Activated naive CD4-positive, alpha-beta T cell treated with anti-CD3 and anti-CD28 coated beads, Interleukin-2, amount 50 U/mL, for 24 hours (primary cell): ENCODE measurements at regions not wholly inside any gene's neighbourhood (a gene's known extent, or its start where the extent isn't known, plus 50 kb on each side); places are given as distances from the start of the nearest gene placed in this dataset.

Experiments
- H3K27ac Mint-ChIP-seq: one replicate; pipeline ENCODE4 v1.8.0; 2021; ENCODE audit warnings: mild to moderate bottlenecking, mixed read lengths
- H3K27me3 Mint-ChIP-seq: one replicate; pipeline ENCODE4 v1.8.0; 2021; ENCODE audit warnings: mixed read lengths
- H3K36me3 Mint-ChIP-seq: one replicate; pipeline ENCODE4 v1.8.0; 2021; ENCODE audit warnings: mixed read lengths
- H3K4me1 Mint-ChIP-seq: one replicate; pipeline ENCODE4 v1.8.0; 2021; ENCODE audit warnings: mixed read lengths
- H3K4me3 Mint-ChIP-seq: one replicate; pipeline ENCODE4 v1.8.0; 2021; ENCODE audit warnings: mild to moderate bottlenecking, mixed read lengths
- H3K9me3 Mint-ChIP-seq: one replicate; pipeline ENCODE4 v1.8.0; 2021; ENCODE audit warnings: mixed read lengths

- Mint-ChIP-seq H3K4me1 (no peaks in the 10 kb centered on the region), H3K27me3 (peaks cover 4% of the 10 kb centered on the region), H3K4me3 (no peak overlapping the region), H3K9me3 (no peaks in the 10 kb centered on the region), H3K27ac (no peak overlapping the region), H3K36me3 (no peaks in the 10 kb centered on the region)
Measured at GRCh38 chr2:19750136-19750535, 151.6 kb downstream of the TTC32 start.

DNA sequence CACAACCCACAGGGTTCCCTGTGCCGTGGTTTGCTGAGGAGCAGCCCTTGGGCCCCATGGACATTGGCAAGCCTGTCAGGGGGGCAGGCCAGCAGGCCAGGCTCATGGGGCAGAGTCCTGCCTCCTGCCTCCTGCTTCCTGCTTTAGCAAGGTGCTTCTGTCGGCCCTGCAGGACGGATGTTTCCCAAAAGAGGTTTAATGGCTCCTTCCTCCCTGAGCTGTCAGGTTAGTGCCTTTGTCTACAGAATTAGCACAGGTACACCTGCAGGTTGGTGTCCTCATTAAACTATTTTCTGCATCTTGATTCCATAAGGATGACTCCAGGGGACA is 152.3 kb downstream of the TTC32 start:
- Mint-ChIP-seq H3K27ac (no peak overlapping the region), H3K4me3 (no peak overlapping the region), H3K36me3 (no peaks in the 10 kb centered on the region), H3K27me3 (peaks cover 4% of the 10 kb centered on the region), H3K9me3 (no peaks in the 10 kb centered on the region), H3K4me1 (no peaks in the 10 kb centered on the region)

DNA sequence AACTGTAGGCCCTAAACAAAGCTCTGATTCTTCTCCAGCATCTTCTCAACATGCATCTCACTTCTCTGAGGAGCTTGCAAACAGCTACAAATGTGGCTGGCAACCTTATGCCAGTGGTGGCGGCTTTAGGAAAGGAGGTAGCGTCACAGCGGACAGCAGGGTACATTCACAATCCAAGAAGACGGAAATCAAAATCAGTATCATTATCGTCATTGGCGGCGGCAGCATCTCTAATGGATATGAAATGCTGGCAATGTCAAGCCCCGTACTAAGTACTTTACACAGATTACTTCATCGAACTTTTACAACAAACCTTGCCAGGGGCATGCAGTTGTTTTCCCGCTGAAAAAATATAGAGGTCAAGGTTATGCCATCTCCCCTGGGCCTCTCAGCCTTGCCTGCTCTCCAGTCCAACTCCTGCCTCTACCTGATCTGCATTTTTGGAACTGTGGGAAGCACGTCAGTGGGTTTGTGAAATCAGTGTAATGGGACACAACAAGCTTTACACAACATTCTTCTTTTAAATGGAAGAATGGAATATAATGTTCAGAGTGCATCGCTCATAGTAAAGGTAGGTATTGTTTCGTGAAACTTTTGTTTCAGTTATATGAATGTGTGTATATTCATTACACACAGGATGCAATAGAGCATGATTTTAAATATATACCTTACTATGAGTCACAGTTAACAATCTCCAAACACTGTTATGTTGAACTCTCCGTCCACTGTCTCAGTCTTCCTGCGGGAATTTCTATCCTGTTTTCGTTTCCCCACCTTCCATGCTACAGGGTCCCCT is 152.9 kb downstream of the TTC32 start:
- Mint-ChIP-seq H3K4me1 (no peaks in the 10 kb centered on the region), H3K36me3 (no peaks in the 10 kb centered on the region), H3K9me3 (no peaks in the 10 kb centered on the region), H3K4me3 (no peak overlapping the region), H3K27ac (no peak overlapping the region), H3K27me3 (peaks cover 4% of the 10 kb centered on the region)

DNA sequence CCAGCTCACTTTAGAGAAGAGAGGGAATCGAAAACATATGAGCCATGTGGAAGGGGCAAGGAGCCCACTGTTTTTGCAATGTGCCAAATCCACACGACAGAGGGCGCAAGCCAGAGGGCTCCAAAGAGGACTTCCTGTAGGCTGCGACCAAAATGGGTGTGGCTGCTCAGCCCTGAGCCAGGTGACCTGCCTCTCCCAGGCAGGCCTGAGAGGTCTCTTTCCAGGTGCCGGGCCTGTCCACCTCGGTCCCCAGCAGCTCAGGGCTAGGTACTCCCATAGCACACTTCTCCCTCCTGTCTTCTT is 153.8 kb downstream of the TTC32 start:
- H3K4me3 Mint-ChIP-seq = no peak overlapping the region

GRCh38 chr2:19747310-19748072 is 154.3 kb downstream of the TTC32 start:
- H3K27ac Mint-ChIP-seq = no peak overlapping the region
- peaks cover 1% of the 10 kb centered on the region for H3K27me3 Mint-ChIP-seq

More for the DNA sequence above, 153.8 kb downstream of the TTC32 start:
- H3K36me3 Mint-ChIP-seq = no peaks in the 10 kb centered on the region
- H3K27me3 Mint-ChIP-seq = peaks cover 2% of the 10 kb centered on the region
- H3K27ac Mint-ChIP-seq = no peak overlapping the region
- H3K4me1 Mint-ChIP-seq = no peaks in the 10 kb centered on the region
- no peaks in the 10 kb centered on the region for H3K9me3 Mint-ChIP-seq

GRCh38 chr2:19746611-19747309 is 155.0 kb downstream of the TTC32 start:
- H3K9me3 Mint-ChIP-seq = no peaks in the 10 kb centered on the region
- no peaks in the 10 kb centered on the region for H3K4me1 Mint-ChIP-seq
- H3K36me3 Mint-ChIP-seq = no peaks in the 10 kb centered on the region
- H3K4me3 Mint-ChIP-seq = no peak overlapping the region
- H3K27ac Mint-ChIP-seq = no peak overlapping the region
- H3K27me3 Mint-ChIP-seq = peaks cover 1% of the 10 kb centered on the region

More at GRCh38 chr2:19747310-19748072, 154.3 kb downstream of the TTC32 start:
- Mint-ChIP-seq H3K36me3 (no peaks in the 10 kb centered on the region), H3K4me3 (no peak overlapping the region), H3K9me3 (no peaks in the 10 kb centered on the region), H3K4me1 (no peaks in the 10 kb centered on the region)

DNA sequence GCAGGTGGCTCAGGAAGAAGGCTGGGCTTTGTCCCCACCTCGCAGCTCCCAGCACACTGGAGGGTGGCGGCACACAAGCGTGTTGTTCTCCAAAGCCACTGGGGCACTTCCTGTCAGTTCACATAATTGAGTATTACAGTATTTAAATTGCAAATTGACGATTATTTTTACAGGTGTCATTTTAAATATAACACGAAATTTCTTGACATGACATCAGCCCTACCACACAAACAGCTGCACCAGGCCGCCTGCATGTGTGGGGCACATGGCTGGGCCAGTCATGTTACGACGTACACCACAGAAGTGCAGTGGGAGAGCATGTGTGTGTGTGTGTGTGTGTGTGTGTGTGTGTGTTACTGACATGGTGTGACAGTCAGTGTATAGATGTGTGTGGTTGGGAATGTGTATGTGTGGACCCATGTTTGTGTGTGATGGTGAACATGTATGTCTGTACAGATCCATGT is 155.6 kb downstream of the TTC32 start:
- no peaks in the 10 kb centered on the region for H3K9me3 Mint-ChIP-seq
- H3K4me3 Mint-ChIP-seq = no peak overlapping the region
- no peaks in the 10 kb centered on the region for H3K36me3 Mint-ChIP-seq
- no peaks in the 10 kb centered on the region for H3K4me1 Mint-ChIP-seq
- H3K27ac Mint-ChIP-seq = no peak overlapping the region
- H3K27me3 Mint-ChIP-seq = peaks cover 1% of the 10 kb centered on the region

GRCh38 chr2:19745318-19746136 is 156.3 kb downstream of the TTC32 start:
- Mint-ChIP-seq H3K4me1 (no peaks in the 10 kb centered on the region), H3K27ac (no peak overlapping the region), H3K36me3 (no peaks in the 10 kb centered on the region), H3K27me3 (peaks cover 1% of the 10 kb centered on the region), H3K9me3 (no peaks in the 10 kb centered on the region), H3K4me3 (no peak overlapping the region)

GRCh38 chr2:19744456-19745199 is 157.2 kb downstream of the TTC32 start:
- H3K4me3 Mint-ChIP-seq = no peak overlapping the region
- H3K9me3 Mint-ChIP-seq = no peaks in the 10 kb centered on the region
- H3K27ac Mint-ChIP-seq = no peak overlapping the region
- peaks cover 1% of the 10 kb centered on the region for H3K27me3 Mint-ChIP-seq
- H3K4me1 Mint-ChIP-seq = no peaks in the 10 kb centered on the region
- no peaks in the 10 kb centered on the region for H3K36me3 Mint-ChIP-seq

DNA sequence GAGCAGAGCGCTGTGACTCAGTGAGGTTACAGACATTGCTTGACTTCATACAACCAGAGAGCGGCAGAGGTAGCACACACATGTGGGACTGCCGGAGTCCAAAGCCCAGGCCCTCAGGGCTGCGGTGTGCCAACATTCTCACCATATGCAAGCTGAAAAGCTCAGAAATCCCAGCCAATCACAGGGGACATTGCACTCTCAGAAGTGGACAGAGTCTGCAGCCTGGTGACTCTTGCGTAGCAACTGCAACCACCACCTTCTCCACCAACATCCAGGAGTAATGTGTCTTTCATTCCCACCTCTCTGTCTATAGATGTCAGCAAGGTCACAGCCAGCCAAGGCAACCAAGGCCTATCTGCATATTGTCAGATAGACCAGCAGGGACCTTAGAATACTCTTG is 158.1 kb downstream of the TTC32 start:
- H3K27ac Mint-ChIP-seq = no peak overlapping the region
- H3K4me1 Mint-ChIP-seq = no peaks in the 10 kb centered on the region
- H3K4me3 Mint-ChIP-seq = no peak overlapping the region
- no peaks in the 10 kb centered on the region for H3K36me3 Mint-ChIP-seq
- H3K27me3 Mint-ChIP-seq = peaks cover 1% of the 10 kb centered on the region
- H3K9me3 Mint-ChIP-seq = no peaks in the 10 kb centered on the region

- Mint-ChIP-seq H3K4me3 (no peak overlapping the region), H3K36me3 (no peaks in the 10 kb centered on the region), H3K4me1 (no peaks in the 10 kb centered on the region), H3K9me3 (no peaks in the 10 kb centered on the region), H3K27ac (no peak overlapping the region), H3K27me3 (peaks cover 5% of the 10 kb centered on the region)
Measured at GRCh38 chr2:19742872-19743271, 158.9 kb downstream of the TTC32 start.

DNA sequence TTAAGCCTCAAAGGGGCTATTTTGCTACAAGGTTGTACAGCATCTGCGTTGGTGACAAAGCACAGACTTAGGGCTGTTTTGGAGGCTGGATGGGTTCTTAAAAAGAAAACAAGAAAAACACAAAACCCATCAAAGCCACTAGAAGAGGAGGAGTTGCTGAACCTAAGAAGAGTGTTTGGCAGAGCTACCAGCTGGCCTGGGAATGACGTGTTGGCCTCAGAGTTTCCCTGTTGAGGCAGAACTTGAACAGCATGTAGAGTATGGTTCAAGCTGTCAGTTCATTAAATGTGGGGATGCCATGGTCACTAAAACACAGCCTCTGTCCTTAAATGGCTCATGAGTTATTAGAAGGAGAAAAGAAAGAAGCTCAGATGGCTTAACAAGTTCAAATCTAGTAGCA is 162.5 kb downstream of the TTC32 start:
- no peaks in the 10 kb centered on the region for H3K9me3 Mint-ChIP-seq
- no peak overlapping the region for H3K4me3 Mint-ChIP-seq
- H3K4me1 Mint-ChIP-seq = no peaks in the 10 kb centered on the region
- H3K36me3 Mint-ChIP-seq = no peaks in the 10 kb centered on the region
- no peak overlapping the region for H3K27ac Mint-ChIP-seq
- H3K27me3 Mint-ChIP-seq = peaks cover 10% of the 10 kb centered on the region

- Mint-ChIP-seq H3K27me3 (peaks cover 10% of the 10 kb centered on the region), H3K9me3 (no peaks in the 10 kb centered on the region), H3K4me1 (no peaks in the 10 kb centered on the region), H3K27ac (no peak overlapping the region), H3K4me3 (no peak overlapping the region), H3K36me3 (no peaks in the 10 kb centered on the region)
Measured at GRCh38 chr2:19738707-19739106, 163.1 kb downstream of the TTC32 start.

DNA sequence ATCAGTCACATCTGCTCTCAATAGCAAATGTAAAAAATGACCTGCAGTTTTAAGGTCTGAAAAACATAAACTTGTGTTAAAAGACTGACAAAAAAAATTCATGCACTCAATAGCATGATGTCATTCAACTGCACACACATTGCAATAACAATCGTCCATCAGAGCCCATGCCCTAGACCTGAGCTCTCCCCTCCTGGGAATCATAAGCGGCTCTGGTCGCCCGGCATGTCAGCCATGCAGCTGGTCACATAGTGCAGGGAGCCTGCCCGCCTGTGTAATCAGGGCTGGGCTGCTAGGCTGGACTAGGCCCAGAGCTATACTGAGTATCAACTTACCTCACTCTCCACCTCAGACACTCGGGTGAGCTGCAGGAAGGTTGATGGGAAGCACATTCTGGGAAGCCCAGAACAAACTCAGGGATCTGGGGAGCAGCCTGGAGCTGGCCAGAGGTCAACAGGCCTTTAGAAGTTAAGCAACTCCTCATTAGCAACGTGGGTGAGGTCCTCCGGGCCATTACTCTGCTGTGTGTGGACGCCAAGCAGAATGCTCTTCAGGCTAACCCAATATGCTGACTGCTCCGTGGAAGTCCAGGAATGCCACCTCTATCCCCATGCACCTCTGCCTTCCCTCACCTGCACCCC is 165.5 kb downstream of the TTC32 start:
- no peak overlapping the region for H3K4me3 Mint-ChIP-seq
- H3K4me1 Mint-ChIP-seq = no peaks in the 10 kb centered on the region
- H3K9me3 Mint-ChIP-seq = no peaks in the 10 kb centered on the region
- peaks cover 10% of the 10 kb centered on the region for H3K27me3 Mint-ChIP-seq
- no peak overlapping the region for H3K27ac Mint-ChIP-seq
- H3K36me3 Mint-ChIP-seq = no peaks in the 10 kb centered on the region
